Suprapubic skin (tissue), 4 donors: ENCODE measurements at regions not wholly inside any gene's neighbourhood (a gene's known extent, or its start where the extent isn't known, plus 50 kb on each side); places are given as distances from the start of the nearest gene placed in this dataset.

Experiments
- EP300 ChIP-seq: sonication (generic); formaldehyde crosslinking; IDR thresholded peaks from one replicate; pipeline ENCODE4 v1.6.1; 2017; ENCODE audit warnings: antibody characterized with exemption
- POLR2A ChIP-seq, 2 donors: fragments of 450-650 bp; IDR thresholded peaks; one replicate each; pipeline ENCODE4 v1.6.1; 2017; ENCODE audit warnings: antibody characterized with exemption in 2 of 2, mild to moderate bottlenecking in 2 of 2, moderate library complexity in 2 of 2
- POLR2AphosphoS5 ChIP-seq, 3 donors: sonication (generic); formaldehyde crosslinking; IDR thresholded peaks; one replicate each; pipeline ENCODE4 v1.6.1; 2017; ENCODE audit warnings: antibody characterized with exemption in 3 of 3
- TF ChIP-seq, protein P1 (sequence below), 2 donors: fragments of 200-600 bp in 1 of 2; fragments of 450-650 bp in 1 of 2; sonication (generic) in 1 of 2; IDR thresholded peaks; one replicate each; pipeline ENCODE4 v1.5.1; 2016 to 2019; ENCODE audit warnings: antibody characterized with exemption in 2 of 2, mild to moderate bottlenecking in 1 of 2, moderate library complexity in 1 of 2

DNA sequence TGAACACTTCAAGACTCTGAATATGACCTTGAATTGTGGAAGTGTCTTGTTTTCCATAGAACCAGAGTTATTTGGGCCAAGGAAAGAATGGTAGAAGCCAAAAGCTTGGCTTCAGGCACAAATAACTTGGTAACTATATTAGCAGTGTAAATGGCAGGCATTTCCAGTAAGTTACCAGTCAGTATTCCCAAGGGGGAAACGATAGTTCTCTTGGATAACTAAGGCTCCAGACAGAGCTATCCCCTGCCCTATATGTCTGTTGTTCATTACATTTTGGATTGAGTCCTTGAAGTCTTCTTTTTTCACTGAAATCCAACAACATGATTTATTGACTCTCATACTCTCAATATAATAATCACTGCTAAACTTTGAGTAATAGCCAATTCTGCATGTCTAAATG is 364.1 kb downstream of the MAGEB5 start:
- TF ChIP-seq POLR2A (IDR thresholded peaks at IDR 0.05) (no peak), EP300 (no peak), POLR2AphosphoS5 (IDR thresholded peaks at IDR 0.05) (no peak)
- TF ChIP-seq, protein P1, sequence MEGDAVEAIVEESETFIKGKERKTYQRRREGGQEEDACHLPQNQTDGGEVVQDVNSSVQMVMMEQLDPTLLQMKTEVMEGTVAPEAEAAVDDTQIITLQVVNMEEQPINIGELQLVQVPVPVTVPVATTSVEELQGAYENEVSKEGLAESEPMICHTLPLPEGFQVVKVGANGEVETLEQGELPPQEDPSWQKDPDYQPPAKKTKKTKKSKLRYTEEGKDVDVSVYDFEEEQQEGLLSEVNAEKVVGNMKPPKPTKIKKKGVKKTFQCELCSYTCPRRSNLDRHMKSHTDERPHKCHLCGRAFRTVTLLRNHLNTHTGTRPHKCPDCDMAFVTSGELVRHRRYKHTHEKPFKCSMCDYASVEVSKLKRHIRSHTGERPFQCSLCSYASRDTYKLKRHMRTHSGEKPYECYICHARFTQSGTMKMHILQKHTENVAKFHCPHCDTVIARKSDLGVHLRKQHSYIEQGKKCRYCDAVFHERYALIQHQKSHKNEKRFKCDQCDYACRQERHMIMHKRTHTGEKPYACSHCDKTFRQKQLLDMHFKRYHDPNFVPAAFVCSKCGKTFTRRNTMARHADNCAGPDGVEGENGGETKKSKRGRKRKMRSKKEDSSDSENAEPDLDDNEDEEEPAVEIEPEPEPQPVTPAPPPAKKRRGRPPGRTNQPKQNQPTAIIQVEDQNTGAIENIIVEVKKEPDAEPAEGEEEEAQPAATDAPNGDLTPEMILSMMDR (IDR thresholded peaks at IDR 0.05), result no peak
